HG03025 (cell line): ENCODE measurements at regions not wholly inside any gene's neighbourhood (a gene's known extent, or its start where the extent isn't known, plus 50 kb on each side); places are given as distances from the start of the nearest gene placed in this dataset.

Source experiments
- ATAC-seq: cut with Tn5 transposase; IDR thresholded peaks from one replicate; pipeline ENCODE4 v1.9.1; 2021; ENCODE audit warnings: mild to moderate bottlenecking, moderate library complexity; ENCODE audit not compliant: unreplicated experiment, low FRiP score

- ATAC-seq: no peak
These were observed 393.1 kb upstream of the PIK3C3 start for GRCh38 chr18:41561961-41562360.

GRCh38 chr18:41558715-41559114, 396.3 kb upstream of the PIK3C3 start:
- ATAC-seq: no peak

GRCh38 chr18:41553716-41554115, 401.3 kb upstream of the PIK3C3 start:
- ATAC-seq: no peak

- no peak for ATAC-seq
These were observed 406.3 kb upstream of the PIK3C3 start for GRCh38 chr18:41548521-41549260.

GRCh38 chr18:41545091-41545888, 409.7 kb upstream of the PIK3C3 start:
- ATAC-seq: no peak

GRCh38 chr18:41543815-41544214, 411.2 kb upstream of the PIK3C3 start:
- no peak for ATAC-seq

- no peak for ATAC-seq
These were observed 414.7 kb upstream of the PIK3C3 start for GRCh38 chr18:41540237-41540871.

- ATAC-seq: no peak
These were observed 416.3 kb upstream of the PIK3C3 start for GRCh38 chr18:41538751-41539150.

- ATAC-seq: no peak
These were observed 417.4 kb upstream of the PIK3C3 start for GRCh38 chr18:41537666-41538065.

GRCh38 chr18:41532344-41533086, 422.5 kb upstream of the PIK3C3 start:
- no peak for ATAC-seq

GRCh38 chr18:41530970-41531369, 424.1 kb upstream of the PIK3C3 start:
- no peak for ATAC-seq

GRCh38 chr18:41529093-41529492, 425.9 kb upstream of the PIK3C3 start:
- ATAC-seq: no peak

- no peak for ATAC-seq
These were observed 429.0 kb upstream of the PIK3C3 start for GRCh38 chr18:41526054-41526453.

- no peak for ATAC-seq
These were observed 430.2 kb upstream of the PIK3C3 start for GRCh38 chr18:41524674-41525470.

GRCh38 chr18:41517142-41517541, 437.9 kb upstream of the PIK3C3 start:
- ATAC-seq: no peak

GRCh38 chr18:41513438-41513837, 441.6 kb upstream of the PIK3C3 start:
- no peak for ATAC-seq

GRCh38 chr18:41504316-41504715, 450.7 kb upstream of the PIK3C3 start:
- ATAC-seq: no peak

- ATAC-seq: no peak
These were observed 453.2 kb upstream of the PIK3C3 start for GRCh38 chr18:41501848-41502247.

- ATAC-seq: no peak
These were observed 455.7 kb upstream of the PIK3C3 start for GRCh38 chr18:41499345-41499744.

GRCh38 chr18:41490861-41491260, 464.2 kb upstream of the PIK3C3 start:
- no peak for ATAC-seq
